OCI-LY7 (cell line): ENCODE measurements at regions not wholly inside any gene's neighbourhood (a gene's known extent, or its start where the extent isn't known, plus 50 kb on each side); places are given as distances from the start of the nearest gene placed in this dataset.

Experiments
- BruUV-seq: library from RNA; stranded (reverse); fragments of 400-500 nt; replicated peaks from 2 replicates; lab custom pipeline; 2021; lab: Mats Ljungman, UMichigan
- CTCF ChIA-PET: fragments of 300-600 bp; sonication (Branson Sonifier 250); formaldehyde crosslinking; loops from one replicate; lab custom pipeline; 2022; ENCODE audit warnings: antibody characterized with exemption; ENCODE audit not compliant: unreplicated experiment; lab: Charles Lee
- POLR2A ChIA-PET: fragments of 300-600 bp; sonication (Branson Sonifier 250); formaldehyde crosslinking; loops from one replicate; lab custom pipeline; 2022; ENCODE audit warnings: antibody characterized with exemption; lab: Charles Lee
- DNase-seq: peaks from one replicate; pipeline ENCODE4 v3.0.0-alpha.2; 2015; ENCODE audit warnings: low spot score
- H2AFZ ChIP-seq: fragments of 200-600 bp; sonication (generic), shearing (Covaris generic); 2 replicates; pipeline ENCODE4 v1.6.1; 2014; ENCODE audit warnings: mild to moderate bottlenecking, antibody characterized with exemption, low read length, moderate library complexity
- H3K27ac ChIP-seq: fragments of 200-600 bp; sonication (generic); 2 replicates; pipeline ENCODE4 v1.5.1; 2014; ENCODE audit warnings: mixed run types, low read depth, mild to moderate bottlenecking, moderate library complexity, low read length, inconsistent platforms; ENCODE audit not compliant: poor library complexity, severe bottlenecking
- H3K36me3 ChIP-seq: fragments of 200-600 bp; sonication (generic); 2 replicates; pipeline ENCODE4 v1.6.1; 2014; ENCODE audit warnings: mild to moderate bottlenecking, antibody characterized with exemption, low read length, moderate library complexity, mixed read lengths; ENCODE audit not compliant: insufficient read depth
- H3K4me1 ChIP-seq: fragments of 200-600 bp; sonication (generic); 2 replicates; pipeline ENCODE4 v1.5.1; 2014; ENCODE audit warnings: mild to moderate bottlenecking, low read length; ENCODE audit not compliant: insufficient read depth, poor library complexity, severe bottlenecking
- H3K4me2 ChIP-seq: fragments of 200-600 bp; sonication (generic); 2 replicates; pipeline ENCODE4 v1.6.1; 2014; ENCODE audit warnings: mild to moderate bottlenecking, low read length
- H3K4me3 ChIP-seq: fragments of 200-600 bp; sonication (generic); 2 replicates; pipeline ENCODE4 v1.5.1; 2014; ENCODE audit warnings: mild to moderate bottlenecking, low read depth, low read length; ENCODE audit not compliant: poor library complexity, severe bottlenecking
- H3K79me2 ChIP-seq: fragments of 200-600 bp; sonication (generic); 2 replicates; pipeline ENCODE4 v1.6.1; 2016; ENCODE audit warnings: low read depth, mild to moderate bottlenecking, low read length, moderate library complexity, mixed read lengths; ENCODE audit not compliant: insufficient read depth
- H3K9me2 ChIP-seq: fragments of 200-600 bp; sonication (generic); 2 replicates; pipeline ENCODE4 v1.6.1; 2016; ENCODE audit warnings: mild to moderate bottlenecking, low read length, mixed read lengths; ENCODE audit not compliant: insufficient read depth
- H3K9me3 ChIP-seq: fragments of 200-600 bp; sonication (generic); 2 replicates; pipeline ENCODE4 v1.6.1; 2014; ENCODE audit warnings: mild to moderate bottlenecking, mixed run types, low read length, mixed read lengths
- H4K20me1 ChIP-seq: fragments of 200-600 bp; sonication (generic); 2 replicates; pipeline ENCODE4 v1.6.1; 2014; ENCODE audit warnings: mild to moderate bottlenecking, antibody characterized with exemption, low read length, moderate library complexity, mixed read lengths; ENCODE audit not compliant: insufficient read depth
- EZH2phosphoT487 ChIP-seq: fragments of 200-600 bp; sonication (generic); IDR thresholded peaks from 2 replicates; pipeline ENCODE4 v1.6.1; 2018; ENCODE audit warnings: low read depth, borderline replicate concordance, mild to moderate bottlenecking, mixed run types, antibody characterized with exemption, low read length, moderate library complexity, mixed read lengths
- intact Hi-C: fragments of 100-400 bp; cut with micrococcal nuclease; formaldehyde crosslinking; loops from one replicate; pipeline ENCODE4 v1.10.0; 2022; ENCODE audit not compliant: unreplicated experiment
- TF ChIP-seq, protein P1 (sequence below): fragments of 200-600 bp; sonication (generic); conservative IDR thresholded peaks from 2 replicates; pipeline ENCODE4 v1.5.1; 2014; ENCODE audit warnings: mild to moderate bottlenecking, antibody characterized with exemption, low read length, moderate library complexity, mixed read lengths

GRCh38 chr13:107392205-107392604 lies 823.1 kb downstream of the LIG4 start:
- H3K27ac ChIP-seq = no peak overlapping the region
- intact Hi-C loops = no loop called here

DNA sequence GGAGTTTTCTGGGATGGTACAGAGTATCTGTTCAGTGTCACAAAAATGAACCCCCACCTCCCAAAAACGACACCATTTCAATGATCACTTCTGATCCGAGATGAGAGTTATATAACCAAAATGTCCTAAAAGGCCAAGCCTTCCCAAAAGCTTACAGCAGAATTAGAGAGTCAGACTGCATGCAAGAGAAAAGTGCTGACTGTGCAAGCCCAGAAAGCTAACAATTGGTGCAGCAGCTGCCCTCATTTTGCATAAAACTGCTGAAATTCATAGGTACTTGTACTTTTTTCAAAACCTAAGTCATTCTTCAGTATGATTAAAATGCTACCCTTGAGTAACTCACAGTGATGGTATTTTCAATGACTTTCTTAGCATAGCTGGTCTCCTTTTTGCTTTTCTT lies 819.6 kb upstream of the ARGLU1 start:
- Histone ChIP-seq H3K9me3 (no peaks in the 10 kb centered on the region), H3K36me3 (no peaks in the 10 kb centered on the region), H3K4me2 (no peak overlapping the region), H3K27ac (no peak overlapping the region), H2AFZ (no peak overlapping the region), H4K20me1 (no peaks in the 10 kb centered on the region), H3K4me1 (no peaks in the 10 kb centered on the region), H3K79me2 (no peaks in the 10 kb centered on the region), H3K9me2 (no peaks in the 10 kb centered on the region), H3K4me3 (no peak overlapping the region)
- TF ChIP-seq, protein P1, sequence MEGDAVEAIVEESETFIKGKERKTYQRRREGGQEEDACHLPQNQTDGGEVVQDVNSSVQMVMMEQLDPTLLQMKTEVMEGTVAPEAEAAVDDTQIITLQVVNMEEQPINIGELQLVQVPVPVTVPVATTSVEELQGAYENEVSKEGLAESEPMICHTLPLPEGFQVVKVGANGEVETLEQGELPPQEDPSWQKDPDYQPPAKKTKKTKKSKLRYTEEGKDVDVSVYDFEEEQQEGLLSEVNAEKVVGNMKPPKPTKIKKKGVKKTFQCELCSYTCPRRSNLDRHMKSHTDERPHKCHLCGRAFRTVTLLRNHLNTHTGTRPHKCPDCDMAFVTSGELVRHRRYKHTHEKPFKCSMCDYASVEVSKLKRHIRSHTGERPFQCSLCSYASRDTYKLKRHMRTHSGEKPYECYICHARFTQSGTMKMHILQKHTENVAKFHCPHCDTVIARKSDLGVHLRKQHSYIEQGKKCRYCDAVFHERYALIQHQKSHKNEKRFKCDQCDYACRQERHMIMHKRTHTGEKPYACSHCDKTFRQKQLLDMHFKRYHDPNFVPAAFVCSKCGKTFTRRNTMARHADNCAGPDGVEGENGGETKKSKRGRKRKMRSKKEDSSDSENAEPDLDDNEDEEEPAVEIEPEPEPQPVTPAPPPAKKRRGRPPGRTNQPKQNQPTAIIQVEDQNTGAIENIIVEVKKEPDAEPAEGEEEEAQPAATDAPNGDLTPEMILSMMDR = no peak
- no peak for TF ChIP-seq EZH2phosphoT487
- no TSS peak for BruUV-seq
- POLR2A ChIA-PET = no interaction called here
- CTCF ChIA-PET = no interaction called here
- intact Hi-C loops = no loop called here
- DNase-seq = no peak

More at GRCh38 chr13:107392205-107392604, 823.1 kb downstream of the LIG4 start:
- H3K9me2 ChIP-seq = no peaks in the 10 kb centered on the region
- no peaks in the 10 kb centered on the region for H3K4me1 ChIP-seq
- no peak overlapping the region for H3K4me2 ChIP-seq
- no peaks in the 10 kb centered on the region for H3K9me3 ChIP-seq
- no peaks in the 10 kb centered on the region for H4K20me1 ChIP-seq
- no peak overlapping the region for H2AFZ ChIP-seq
- no peak overlapping the region for H3K4me3 ChIP-seq
- CTCF ChIA-PET = no interaction called here
- BruUV-seq = no TSS peak
- no peaks in the 10 kb centered on the region for H3K79me2 ChIP-seq
- H3K36me3 ChIP-seq = no peaks in the 10 kb centered on the region
- no peak for DNase-seq
- no peak for TF ChIP-seq EZH2phosphoT487
- TF ChIP-seq, protein P1 = no peak
- POLR2A ChIA-PET = no interaction called here

DNA sequence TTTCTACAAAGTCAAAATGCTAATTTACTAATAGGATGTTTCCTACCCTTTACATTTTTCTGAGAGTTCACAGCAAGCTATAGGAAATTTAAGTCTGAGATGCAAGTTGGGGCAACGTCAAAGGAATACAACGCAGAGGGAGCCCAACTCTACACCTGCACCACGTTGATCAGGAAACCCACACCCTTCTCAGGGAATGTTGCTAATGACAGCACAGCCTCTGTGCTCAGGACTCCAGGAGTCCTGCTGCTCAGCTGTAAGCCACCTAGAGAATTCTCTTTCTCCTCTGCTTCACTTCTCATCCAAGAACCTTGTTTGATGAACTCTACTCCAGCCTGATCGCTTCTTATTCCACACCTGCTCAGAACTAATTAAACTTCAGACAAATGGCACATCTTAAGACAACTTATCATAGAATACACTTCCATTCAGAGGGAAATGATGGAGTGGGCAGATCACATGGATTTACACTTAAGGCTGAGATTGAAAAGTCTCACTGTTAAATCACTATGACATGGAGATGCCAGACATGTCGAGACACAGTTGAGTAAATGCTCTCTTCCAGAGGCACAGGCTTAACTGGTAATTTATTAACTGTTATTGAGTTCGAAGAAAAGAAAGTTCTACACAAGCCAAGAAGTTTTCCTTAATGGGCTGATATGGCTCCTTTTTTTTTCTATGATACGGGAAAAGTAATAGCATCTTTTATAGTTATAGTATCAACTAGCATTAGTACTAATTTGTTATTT lies 811.6 kb upstream of the ARGLU1 start:
- ChIA-PET CTCF (no interaction called here), POLR2A (no interaction called here)
- Histone ChIP-seq H3K4me1 (no peaks in the 10 kb centered on the region), H3K4me3 (no peak overlapping the region), H3K36me3 (no peaks in the 10 kb centered on the region), H3K79me2 (no peaks in the 10 kb centered on the region), H3K9me2 (no peaks in the 10 kb centered on the region), H2AFZ (no peak overlapping the region), H3K9me3 (no peaks in the 10 kb centered on the region), H3K27ac (no peak overlapping the region), H4K20me1 (no peaks in the 10 kb centered on the region), H3K4me2 (no peak overlapping the region)
- DNase-seq = no peak
- intact Hi-C loops = no loop called here
- TF ChIP-seq EZH2phosphoT487 = no peak
- TF ChIP-seq, protein P1 = no peak
- BruUV-seq = no TSS peak
